ENCODE measurements at regions not wholly inside any gene's neighbourhood (a gene's known extent, or its start where the extent isn't known, plus 50 kb on each side); places are given as distances from the start of the nearest gene placed in this dataset.

- TF ChIP-seq CTCF (IDR thresholded peaks at IDR 0.05) (no peak), POLR2A (IDR thresholded peaks at IDR 0.05) (no peak)
These were observed 289.8 kb upstream of the DACH1 start for GRCh38 chr13:72156760-72157159.

All from esophagus squamous epithelium (tissue), 4 donors.